SK-N-SH (cell line): ENCODE measurements at regions not wholly inside any gene's neighbourhood (a gene's known extent, or its start where the extent isn't known, plus 50 kb on each side); places are given as distances from the start of the nearest gene placed in this dataset.

Experiments used
- CTCF ChIP-seq: fragments of 200-600 bp; sonication (generic); IDR thresholded peaks from 2 replicates; pipeline ENCODE4 v1.6.1; 2017; ENCODE audit warnings: antibody characterized with exemption, mild to moderate bottlenecking, moderate library complexity
- JUND ChIP-seq: IDR thresholded peaks from 2 replicates; pipeline ENCODE4 v1.4.0; 2012
- PBX3 ChIP-seq: IDR thresholded peaks from 2 replicates; pipeline ENCODE4; 2012
- SMC3 ChIP-seq: IDR thresholded peaks from 2 replicates; pipeline ENCODE4 v1.6.1; 2012; ENCODE audit warnings: low read depth, low read length, improper control_type of control experiment
- TF ChIP-seq, protein P1 (sequence below): fragments of 150-350 bp; IDR thresholded peaks from 2 replicates; pipeline ENCODE4 v1.6.1; 2017; ENCODE audit warnings: antibody characterized with exemption, low read length, low read depth, borderline replicate concordance

DNA sequence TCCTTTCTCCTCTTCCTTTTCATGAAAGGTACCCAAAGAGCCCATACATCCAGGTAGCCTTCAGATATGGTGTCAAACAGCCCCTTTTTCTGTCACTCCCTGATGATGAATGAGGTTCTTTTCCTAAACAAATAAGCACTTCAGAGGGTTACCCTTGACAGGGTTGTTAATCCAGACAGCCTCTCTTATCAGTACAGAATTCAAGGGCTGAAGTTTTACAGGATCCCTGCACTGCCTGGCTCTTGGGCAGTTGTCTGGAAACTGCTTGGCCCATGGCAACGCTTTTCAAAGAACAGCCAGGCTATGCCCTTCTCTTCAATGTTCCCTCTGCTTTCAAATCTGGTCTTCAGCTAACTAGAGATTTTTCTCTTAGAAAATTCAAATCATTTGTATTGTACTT, 352.6 kb upstream of the FAM241A start:
- TF ChIP-seq CTCF (no peak), PBX3 (no peak), SMC3 (no peak), JUND (no peak)
- TF ChIP-seq, protein P1, sequence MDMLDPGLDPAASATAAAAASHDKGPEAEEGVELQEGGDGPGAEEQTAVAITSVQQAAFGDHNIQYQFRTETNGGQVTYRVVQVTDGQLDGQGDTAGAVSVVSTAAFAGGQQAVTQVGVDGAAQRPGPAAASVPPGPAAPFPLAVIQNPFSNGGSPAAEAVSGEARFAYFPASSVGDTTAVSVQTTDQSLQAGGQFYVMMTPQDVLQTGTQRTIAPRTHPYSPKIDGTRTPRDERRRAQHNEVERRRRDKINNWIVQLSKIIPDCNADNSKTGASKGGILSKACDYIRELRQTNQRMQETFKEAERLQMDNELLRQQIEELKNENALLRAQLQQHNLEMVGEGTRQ: no peak
